GM12873 (cell line): ENCODE measurements at regions not wholly inside any gene's neighbourhood (a gene's known extent, or its start where the extent isn't known, plus 50 kb on each side); places are given as distances from the start of the nearest gene placed in this dataset.

Experiments used
- CTCF ChIP-seq: IDR thresholded peaks from 2 replicates; pipeline ENCODE4 v1.5.1; 2012; ENCODE audit warnings: low read depth, mild to moderate bottlenecking, moderate library complexity, low read length, control low read depth; ENCODE audit not compliant: insufficient read depth; ENCODE audit errors: missing control alignments

GRCh38 chr2:18467749-18468360 lies 92.6 kb downstream of the RDH14 start:
- no peak for TF ChIP-seq CTCF

DNA sequence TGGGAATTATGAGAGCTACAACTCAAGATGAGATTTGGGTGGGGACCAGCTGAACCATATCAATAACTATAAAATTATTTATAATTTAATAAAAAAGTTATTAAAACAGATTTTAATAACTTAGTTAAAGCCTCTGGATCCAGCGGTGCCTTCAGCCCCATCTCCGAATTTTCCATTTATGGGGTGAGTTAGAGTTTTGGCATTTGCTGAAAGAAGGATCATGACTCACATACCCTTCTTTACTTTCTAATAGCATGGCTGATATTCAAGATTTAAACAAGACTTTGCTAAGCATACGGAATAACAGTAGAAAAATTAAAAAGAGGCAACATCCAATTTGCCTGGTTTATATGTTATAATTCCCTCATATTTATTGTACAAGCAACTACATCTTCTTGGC lies 94.5 kb downstream of the RDH14 start:
- no peak for TF ChIP-seq CTCF

GRCh38 chr2:18464913-18465312 lies 95.5 kb downstream of the RDH14 start:
- TF ChIP-seq CTCF: no peak

DNA sequence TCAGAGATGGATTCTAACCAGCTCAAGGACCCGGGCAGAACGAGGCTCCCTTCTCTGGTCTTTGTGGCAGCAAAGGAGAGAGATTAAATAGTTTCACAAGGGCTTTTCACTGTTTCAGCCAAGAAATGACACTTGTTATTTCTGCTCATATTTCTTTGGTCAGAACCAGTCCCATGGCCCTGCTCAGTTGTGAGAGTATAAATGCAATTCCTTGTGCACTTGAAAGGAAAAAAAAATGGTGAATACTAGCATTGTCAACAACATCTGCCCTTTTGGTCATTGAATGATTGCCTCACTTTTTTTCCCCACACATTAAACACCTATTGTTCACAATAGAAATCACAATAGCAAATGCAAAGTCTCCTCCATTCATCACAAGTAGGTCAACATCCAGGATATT lies 104.4 kb downstream of the RDH14 start:
- TF ChIP-seq CTCF: no peak

DNA sequence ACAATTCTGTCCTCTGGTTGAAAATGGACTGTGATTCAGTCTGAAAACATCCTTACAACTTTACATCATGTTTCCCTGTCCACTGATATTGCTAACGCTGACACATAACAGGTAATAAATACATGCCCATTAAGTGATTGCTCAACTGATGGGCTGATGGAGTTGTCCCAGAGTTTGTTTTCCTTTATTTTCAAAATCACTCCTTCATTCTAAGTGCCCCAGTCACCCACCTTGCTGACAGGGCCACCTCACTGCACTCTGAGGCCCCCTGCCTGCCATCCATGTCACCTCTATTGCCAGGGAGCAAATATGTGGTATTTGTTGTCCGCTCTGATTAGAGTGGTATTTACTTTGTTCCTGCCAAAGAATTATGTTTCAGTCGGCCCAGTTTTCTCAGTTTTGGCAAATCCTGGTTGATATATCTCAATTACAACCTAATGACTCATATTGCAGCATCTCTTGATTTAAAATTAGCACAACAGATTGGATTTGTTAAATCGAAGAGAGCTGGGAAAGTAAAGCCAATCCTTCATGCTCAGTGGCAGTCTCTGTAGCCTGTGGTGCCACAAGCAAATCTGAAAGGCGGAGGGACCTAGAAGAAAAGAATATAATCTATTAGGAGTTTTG lies 105.1 kb downstream of the RDH14 start:
- peak; percentile 4 for TF ChIP-seq CTCF

DNA sequence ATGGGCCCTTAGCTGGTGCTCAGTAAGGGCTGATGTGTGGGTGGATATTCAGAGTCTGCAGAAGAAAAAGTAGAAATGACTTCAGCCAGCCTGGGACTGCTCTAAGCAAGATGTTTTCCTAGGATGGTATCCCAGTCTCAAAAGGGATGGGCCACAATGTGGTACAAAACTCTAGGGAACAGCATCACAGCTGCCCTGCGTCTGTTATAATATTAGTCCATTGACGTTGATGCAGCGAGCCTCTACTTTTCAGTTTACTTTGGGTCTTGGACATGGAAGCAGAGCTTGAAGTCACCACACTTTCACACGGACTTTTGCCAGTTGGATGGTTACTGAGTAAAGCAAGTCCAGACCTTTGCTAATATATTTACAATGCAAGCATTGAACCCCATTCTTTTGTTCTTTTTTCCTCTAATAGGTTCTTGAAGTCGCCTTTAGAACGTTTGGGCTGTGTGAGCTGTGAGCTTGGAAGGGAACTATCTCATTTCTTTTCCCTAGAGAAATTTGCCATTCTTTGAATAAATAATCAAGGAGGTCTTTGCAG lies 105.7 kb downstream of the RDH14 start:
- no peak for TF ChIP-seq CTCF

DNA sequence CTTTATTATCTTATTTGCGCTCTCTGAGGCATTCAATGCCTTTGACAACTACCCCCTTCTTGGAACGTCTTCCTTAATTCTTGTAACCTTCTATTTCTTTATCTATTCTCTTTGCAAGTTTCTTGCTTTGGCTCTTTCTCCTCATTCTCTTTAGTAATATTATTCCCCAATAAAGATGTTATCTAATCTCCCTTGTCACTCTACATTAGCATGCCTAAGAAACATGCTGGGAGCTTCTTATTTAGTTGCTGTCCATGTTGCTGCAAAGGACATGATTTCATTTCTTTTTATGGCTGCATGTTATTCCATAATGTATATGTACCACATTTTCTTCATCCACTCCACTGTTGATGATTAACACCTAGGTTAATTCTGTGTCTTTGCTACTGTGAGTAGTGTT lies 113.7 kb downstream of the RDH14 start:
- TF ChIP-seq CTCF: no peak
